ENCODE measurements at regions not wholly inside any gene's neighbourhood (a gene's known extent, or its start where the extent isn't known, plus 50 kb on each side); places are given as distances from the start of the nearest gene placed in this dataset.

- TF ChIP-seq EP300 (IDR thresholded peaks at IDR 0.05; ENCODE audit: low read depth in 2 of 2, low read length in 2 of 2) (no peak), EP300 (CRISPR knock-in tag; IDR thresholded peaks at IDR 0.05; ENCODE audit: borderline replicate concordance) (no peak), ZNF576 (CRISPR knock-in tag; IDR thresholded peaks at IDR 0.05) (no peak), POLR2A (IDR thresholded peaks at IDR 0.05; ENCODE audit: insufficient read depth in 1 of 2, low read depth in 2 of 2, low read length in 2 of 2) (no peak), CTCF (CRISPR knock-in tag; IDR thresholded peaks at IDR 0.05) (no peak), HNF4A (CRISPR knock-in tag; IDR thresholded peaks at IDR 0.05) (no peak)
Observed at GRCh38 chr7:155938129-155938528, 125.9 kb upstream of the SHH start.

Data from HepG2 (cell line).